Body of pancreas (tissue), 4 donors: ENCODE measurements at regions not wholly inside any gene's neighbourhood (a gene's known extent, or its start where the extent isn't known, plus 50 kb on each side); places are given as distances from the start of the nearest gene placed in this dataset.

Experiments used
- POLR2A ChIP-seq, 3 donors: fragments of 450-650 bp; IDR thresholded peaks; one replicate each; pipeline ENCODE4 v1.6.1; 2016; ENCODE audit warnings: antibody characterized with exemption in 3 of 3, mild to moderate bottlenecking in 2 of 3
- TF ChIP-seq, protein P1 (sequence below), 7 experiments: fragments of 450-650 bp in 4 of 7; fragments of 200-600 bp in 3 of 7; sonication (generic) in 3 of 7; IDR thresholded peaks; one replicate each; pipeline ENCODE4 v1.5.1; 2016 to 2019; ENCODE audit warnings: antibody characterized with exemption in 7 of 7

DNA sequence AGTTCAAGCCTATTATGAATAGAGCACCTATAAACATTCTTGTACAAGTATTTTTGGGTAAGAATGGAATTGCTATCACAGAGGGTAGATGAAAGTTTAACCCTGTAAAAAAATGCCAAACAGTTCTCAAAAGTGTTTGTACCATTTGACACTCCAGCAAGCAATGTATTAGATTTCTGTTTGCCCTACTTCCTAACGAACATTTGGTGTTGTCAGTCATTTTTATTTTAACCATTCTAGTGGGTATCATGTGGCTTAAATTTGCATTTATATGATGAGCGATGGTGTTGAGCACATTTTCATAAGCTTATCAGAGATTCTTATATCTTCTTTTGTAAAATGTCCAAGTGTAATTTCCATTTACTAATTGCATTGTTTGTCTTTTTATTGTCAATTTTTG is 608.2 kb upstream of the ACVR2A start:
- no peak for TF ChIP-seq POLR2A (IDR thresholded peaks at IDR 0.05)
- TF ChIP-seq, protein P1, sequence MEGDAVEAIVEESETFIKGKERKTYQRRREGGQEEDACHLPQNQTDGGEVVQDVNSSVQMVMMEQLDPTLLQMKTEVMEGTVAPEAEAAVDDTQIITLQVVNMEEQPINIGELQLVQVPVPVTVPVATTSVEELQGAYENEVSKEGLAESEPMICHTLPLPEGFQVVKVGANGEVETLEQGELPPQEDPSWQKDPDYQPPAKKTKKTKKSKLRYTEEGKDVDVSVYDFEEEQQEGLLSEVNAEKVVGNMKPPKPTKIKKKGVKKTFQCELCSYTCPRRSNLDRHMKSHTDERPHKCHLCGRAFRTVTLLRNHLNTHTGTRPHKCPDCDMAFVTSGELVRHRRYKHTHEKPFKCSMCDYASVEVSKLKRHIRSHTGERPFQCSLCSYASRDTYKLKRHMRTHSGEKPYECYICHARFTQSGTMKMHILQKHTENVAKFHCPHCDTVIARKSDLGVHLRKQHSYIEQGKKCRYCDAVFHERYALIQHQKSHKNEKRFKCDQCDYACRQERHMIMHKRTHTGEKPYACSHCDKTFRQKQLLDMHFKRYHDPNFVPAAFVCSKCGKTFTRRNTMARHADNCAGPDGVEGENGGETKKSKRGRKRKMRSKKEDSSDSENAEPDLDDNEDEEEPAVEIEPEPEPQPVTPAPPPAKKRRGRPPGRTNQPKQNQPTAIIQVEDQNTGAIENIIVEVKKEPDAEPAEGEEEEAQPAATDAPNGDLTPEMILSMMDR (IDR thresholded peaks at IDR 0.05) = no peak
